LNCaP clone FGC (cell line): ENCODE measurements at regions not wholly inside any gene's neighbourhood (a gene's known extent, or its start where the extent isn't known, plus 50 kb on each side); places are given as distances from the start of the nearest gene placed in this dataset.

ENCODE experiments used
- DNase-seq: peaks from one replicate; pipeline ENCODE4 v3.0.0-alpha.2; 2011; ENCODE audit warnings: low read depth
- H3K4me3 ChIP-seq: 2 replicates; pipeline ENCODE4 v1.5.1; 2011; ENCODE audit warnings: mild to moderate bottlenecking, low read depth, low read length, control low read depth
- TF ChIP-seq, protein P1 (sequence below): IDR thresholded peaks from 2 replicates; pipeline ENCODE4 v1.5.1; 2012; ENCODE audit warnings: mild to moderate bottlenecking; ENCODE audit not compliant: control insufficient read depth, insufficient read depth; ENCODE audit errors: extremely low read depth

DNA sequence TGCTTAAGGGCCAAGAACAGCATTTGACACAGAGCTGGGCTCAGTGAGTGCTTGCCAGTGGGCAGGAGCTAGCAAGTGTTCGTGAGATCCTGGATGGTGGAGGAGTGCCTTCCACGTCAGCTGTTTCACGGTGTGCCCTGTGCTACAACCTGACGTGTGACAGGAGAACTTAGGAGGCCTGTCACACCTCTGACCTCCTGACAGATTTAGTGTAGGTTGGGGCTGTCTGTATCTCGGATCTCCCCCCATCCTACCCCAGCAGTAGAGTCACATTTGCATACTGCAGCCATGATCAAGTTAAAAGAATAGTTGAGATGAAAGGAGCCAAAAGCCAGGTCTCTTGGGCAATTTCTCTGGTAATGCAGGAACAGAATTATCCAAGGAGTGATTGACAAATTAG lies 200.8 kb upstream of the CHD6 start:
- DNase-seq = no peak
- H3K4me3 ChIP-seq = no peak overlapping the region
- TF ChIP-seq, protein P1, sequence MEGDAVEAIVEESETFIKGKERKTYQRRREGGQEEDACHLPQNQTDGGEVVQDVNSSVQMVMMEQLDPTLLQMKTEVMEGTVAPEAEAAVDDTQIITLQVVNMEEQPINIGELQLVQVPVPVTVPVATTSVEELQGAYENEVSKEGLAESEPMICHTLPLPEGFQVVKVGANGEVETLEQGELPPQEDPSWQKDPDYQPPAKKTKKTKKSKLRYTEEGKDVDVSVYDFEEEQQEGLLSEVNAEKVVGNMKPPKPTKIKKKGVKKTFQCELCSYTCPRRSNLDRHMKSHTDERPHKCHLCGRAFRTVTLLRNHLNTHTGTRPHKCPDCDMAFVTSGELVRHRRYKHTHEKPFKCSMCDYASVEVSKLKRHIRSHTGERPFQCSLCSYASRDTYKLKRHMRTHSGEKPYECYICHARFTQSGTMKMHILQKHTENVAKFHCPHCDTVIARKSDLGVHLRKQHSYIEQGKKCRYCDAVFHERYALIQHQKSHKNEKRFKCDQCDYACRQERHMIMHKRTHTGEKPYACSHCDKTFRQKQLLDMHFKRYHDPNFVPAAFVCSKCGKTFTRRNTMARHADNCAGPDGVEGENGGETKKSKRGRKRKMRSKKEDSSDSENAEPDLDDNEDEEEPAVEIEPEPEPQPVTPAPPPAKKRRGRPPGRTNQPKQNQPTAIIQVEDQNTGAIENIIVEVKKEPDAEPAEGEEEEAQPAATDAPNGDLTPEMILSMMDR = no peak

DNA sequence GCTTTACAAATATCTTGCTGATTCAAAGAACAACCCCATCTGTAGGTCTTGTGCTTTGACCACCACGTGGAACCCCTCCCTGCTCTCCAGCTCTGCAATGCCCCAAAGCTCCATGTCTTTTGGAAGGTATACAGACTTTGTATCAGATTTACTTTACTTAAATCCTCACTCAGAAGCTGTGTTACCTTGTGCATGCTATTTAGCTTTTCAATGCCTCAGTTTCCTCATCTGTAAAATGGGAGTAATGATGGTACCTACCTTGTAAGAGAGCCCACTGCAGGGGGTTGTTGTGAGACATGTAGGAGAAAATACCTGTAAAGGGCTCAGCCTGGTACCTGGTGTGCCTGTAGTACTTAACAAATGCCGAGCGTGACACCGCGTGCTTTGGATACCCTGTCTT lies 200.2 kb upstream of the CHD6 start:
- TF ChIP-seq, protein P1 = no peak
- no peak for DNase-seq
- no peak overlapping the region for H3K4me3 ChIP-seq

DNA sequence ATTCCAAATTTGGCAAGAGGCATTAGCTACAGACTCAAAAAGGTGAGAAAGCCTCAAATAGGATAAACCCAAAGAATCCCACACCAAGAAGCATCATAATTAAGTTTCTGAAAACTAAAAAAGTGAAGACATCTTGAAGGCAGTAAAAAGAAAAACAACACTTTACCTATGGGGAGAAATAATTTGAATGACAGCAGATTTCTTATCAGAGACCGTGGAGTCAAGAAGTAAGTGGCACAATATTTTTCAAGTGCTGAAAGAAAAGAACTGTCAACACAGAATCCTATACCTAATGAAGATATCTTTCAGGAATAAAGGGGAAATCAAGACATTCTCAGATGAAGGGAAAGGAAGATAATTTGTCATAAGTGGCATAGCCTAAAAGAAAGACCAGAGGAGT lies 193.3 kb upstream of the CHD6 start:
- no peak for DNase-seq
- TF ChIP-seq, protein P1 = no peak
- no peak overlapping the region for H3K4me3 ChIP-seq

DNA sequence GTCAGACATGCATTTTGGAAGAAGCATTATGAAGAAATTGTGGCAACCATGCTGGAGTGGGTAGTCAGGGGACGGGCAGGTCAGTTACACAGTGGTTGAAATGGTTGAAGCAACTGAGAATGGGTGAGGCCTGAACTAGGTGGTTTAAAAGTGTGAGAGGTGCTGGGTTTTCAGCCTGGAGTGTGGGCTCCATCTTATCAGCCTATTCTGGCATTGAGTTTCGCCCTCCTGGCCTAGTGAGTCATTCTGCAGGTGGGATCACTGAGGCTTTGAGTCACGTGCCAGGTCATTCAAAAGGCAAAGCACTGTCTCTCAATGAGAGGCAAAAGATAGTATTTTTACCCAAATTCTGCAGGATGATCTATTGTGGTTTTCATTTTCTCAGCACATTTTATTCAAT lies 181.9 kb upstream of the CHD6 start:
- DNase-seq = no peak
- TF ChIP-seq, protein P1 = no peak
- no peak overlapping the region for H3K4me3 ChIP-seq

DNA sequence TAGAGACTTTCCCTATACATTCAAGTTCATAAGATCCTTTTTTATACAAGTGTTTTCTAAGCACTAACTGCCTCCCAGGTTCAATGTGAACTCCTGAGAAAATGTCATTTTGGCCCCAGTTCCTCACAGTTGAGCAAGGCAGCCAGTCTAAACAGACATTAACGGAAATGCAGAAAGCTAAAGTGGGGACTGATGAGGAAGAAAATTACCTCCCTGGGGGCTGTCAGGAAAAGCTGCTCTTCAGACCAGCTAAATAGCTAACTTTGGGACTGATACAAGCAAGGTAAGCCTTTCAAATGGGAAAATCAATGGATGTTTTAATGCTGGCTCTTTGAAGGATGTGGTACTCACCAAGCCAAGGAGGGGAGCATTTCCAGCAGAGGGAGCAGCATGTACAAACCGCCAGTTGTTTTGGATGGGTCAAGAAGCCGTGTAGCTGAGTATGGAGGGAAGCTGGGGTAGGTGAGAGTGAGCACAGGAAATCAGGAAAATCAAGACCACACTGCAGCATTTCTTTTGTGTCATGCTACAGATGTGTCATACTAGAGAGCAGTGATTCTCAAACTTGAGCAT lies 180.8 kb upstream of the CHD6 start:
- TF ChIP-seq, protein P1 = no peak
- no peak for DNase-seq
- H3K4me3 ChIP-seq = no peak overlapping the region

DNA sequence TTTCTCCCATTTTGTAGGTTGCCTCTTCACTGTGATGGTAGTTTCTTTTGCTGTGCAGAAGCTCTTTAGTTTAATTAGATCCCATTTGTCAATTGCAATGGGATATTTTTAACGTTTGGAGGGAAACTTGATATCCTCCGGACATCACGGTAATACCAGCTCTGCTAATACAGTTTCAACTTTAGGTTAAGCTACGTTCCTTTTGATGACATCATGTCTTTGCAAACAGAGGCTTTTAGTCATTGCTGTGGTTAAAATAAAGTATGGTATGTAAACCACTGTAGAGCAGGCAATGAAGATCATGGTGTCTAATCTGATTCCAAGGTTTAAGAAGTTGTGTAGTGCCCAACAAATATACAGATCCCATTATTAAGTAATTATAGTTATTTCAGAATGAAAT lies 168.0 kb upstream of the CHD6 start:
- no peak for DNase-seq
- H3K4me3 ChIP-seq = no peak overlapping the region
- TF ChIP-seq, protein P1 = no peak

DNA sequence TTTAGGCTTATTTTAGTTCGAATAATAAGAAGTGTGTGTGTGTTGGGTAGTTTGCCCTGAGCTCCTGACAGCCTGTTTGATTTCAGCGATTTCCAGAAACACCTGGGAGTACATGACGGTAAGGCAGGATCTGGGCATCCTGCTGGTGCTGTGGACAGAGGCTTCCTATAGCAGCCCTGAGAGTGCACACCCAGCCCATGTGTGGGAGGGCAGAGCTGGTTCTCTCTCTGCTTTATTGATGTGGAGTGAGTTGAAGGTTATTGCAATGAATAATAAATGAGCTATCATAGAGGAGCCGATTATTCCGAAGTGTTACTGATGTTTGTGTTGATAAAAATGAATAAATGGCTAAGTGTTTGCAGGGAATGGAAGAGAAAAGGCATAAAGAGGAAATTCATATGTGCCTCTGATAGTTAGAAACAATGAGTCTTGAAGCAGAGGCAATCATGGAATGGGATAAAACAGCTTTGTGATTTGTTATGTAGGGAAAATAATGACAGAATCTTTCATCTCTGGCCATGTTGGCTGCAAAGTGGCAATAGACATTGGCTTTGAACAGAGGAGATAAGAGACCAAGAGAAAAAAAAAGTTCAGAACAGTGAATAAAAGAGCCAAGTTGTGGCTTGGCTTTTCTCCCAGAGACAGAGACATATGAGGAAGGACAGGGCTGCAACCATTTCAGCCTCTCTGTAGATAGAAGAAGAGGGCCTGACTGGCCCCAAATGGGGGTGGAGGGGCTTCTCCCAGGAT lies 166.2 kb upstream of the CHD6 start:
- DNase-seq = no peak
- no peak overlapping the region for H3K4me3 ChIP-seq
- TF ChIP-seq, protein P1 = no peak
